HS-5 (cell line): ENCODE measurements at regions not wholly inside any gene's neighbourhood (a gene's known extent, or its start where the extent isn't known, plus 50 kb on each side); places are given as distances from the start of the nearest gene placed in this dataset.
"Not testable (repeated sequence)": the region's sequence is repeated elsewhere in the genome, so short reads cannot be mapped to it uniquely, and the experiment has no call there.

Experiments
- DNase-seq: peaks from one replicate; pipeline ENCODE4 v3.0.0-alpha.2; 2012; ENCODE audit warnings: low read depth

GRCh38 chr6:97915537-97915936, 632.5 kb upstream of the MMS22L start:
- no peak for DNase-seq

GRCh38 chr6:97917369-97917768, 634.4 kb upstream of the MMS22L start:
- no peak for DNase-seq

DNA sequence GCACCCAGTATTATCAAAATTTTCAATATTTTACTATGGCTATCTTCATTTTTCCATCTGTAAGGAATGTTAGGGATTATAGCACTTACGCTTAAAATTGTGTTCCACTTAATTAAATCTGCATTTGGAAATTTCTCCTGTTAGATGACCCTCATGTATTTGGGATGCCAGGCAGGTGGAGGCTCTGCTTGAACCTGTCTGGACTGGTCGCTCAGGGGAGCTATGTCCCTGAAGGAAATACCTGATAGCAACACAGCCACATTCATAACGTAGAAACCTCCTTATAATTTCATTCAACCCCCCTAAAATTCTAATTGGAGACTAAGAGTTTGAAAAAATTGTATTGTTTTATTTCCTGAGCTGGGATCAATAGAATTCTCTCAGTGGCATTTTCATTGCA, 636.0 kb upstream of the MMS22L start:
- no peak for DNase-seq

GRCh38 chr6:97919631-97920030, 636.6 kb upstream of the MMS22L start:
- DNase-seq, result no peak

DNA sequence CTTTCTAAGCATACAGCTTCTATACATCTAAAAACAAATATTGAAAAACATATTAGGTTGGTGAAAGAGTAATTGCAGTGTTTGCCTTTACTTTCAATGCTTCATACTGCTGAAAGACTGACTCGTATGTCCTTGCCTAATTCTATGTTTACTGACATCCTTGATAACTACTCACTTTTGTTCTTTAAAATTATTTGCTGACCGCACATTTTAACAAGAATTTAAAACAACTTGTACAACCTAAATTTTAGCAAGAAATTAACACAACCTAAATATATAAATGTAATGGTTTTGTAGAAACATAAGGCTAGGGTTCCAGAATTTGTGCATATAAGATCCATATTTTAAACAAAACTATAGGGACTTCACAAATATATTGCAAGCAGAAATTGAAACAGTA, 640.2 kb upstream of the MMS22L start:
- no peak for DNase-seq

GRCh38 chr6:97925504-97925903, 642.5 kb upstream of the MMS22L start:
- no peak for DNase-seq

GRCh38 chr6:97939440-97940168, 656.6 kb upstream of the MMS22L start:
- DNase-seq, result no peak

- DNase-seq, result peak; percentile 87
These were observed 664.8 kb upstream of the MMS22L start for GRCh38 chr6:97947841-97948240.

GRCh38 chr6:97958134-97958533, 675.1 kb upstream of the MMS22L start:
- DNase-seq, result peak; percentile 10

- DNase-seq, result peak; percentile 16
These were observed 680.2 kb upstream of the MMS22L start for GRCh38 chr6:97963193-97963592.

DNA sequence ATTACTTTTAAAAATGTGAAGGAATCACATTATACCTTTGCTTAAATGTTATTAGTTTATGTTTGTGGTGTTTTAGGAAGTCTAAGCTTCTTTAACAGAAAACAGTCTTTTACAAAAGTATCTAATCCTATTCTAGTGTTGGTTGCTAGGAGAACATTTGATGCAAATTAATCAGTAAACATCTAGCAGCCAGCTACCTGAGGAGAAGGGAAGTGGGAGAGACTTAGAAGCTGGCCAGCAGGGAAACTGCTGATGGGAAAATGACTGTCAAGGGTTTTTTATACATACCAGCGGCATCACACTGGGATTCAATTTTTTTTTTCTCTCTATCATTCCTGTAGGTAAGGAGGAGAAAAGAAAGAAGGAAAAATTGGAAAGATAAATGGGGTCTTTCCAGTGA, 686.0 kb upstream of the MMS22L start:
- DNase-seq, result no peak

DNA sequence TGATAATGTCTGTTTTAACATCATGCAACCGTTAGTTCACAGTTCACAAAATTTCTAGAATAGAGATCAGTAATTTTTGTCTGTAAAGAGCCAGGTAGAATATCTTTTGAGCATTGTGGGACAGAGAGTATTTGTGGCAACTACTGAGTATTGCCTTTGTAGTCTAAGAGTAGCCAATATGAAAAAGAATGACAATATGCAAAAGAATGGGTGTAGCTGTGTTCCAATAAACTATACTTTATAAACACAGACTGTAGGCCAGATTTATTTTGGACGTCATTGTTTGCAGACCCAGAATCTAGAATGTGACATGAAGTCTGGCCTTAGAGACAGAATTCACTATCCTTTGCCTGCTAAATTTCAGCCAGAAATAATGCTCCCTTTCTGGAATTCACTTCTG, 694.1 kb upstream of the MMS22L start:
- DNase-seq, result no peak

DNA sequence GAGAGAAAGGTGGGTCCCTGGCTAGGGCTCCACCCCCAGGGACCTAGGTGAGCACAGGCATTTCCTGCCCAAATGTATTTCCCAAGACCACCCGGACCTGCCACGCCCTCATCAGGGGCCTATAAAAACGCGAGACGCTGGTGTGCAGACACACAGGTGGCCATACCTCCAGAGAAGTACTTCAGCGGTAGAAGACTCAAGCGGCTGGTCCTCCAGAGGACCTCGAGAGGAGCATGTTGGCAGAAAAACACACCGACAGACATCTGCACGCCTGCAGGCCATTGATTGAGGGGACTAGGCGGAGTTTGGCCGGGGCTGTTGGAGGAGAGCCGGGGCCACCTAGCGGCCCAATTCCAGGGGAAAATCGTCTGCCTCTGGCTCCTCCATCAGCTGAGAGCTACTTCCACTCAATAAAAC, 695.8 kb upstream of the MMS22L start:
- DNase-seq, result no peak

- DNase-seq, result not testable (repeated sequence)
These were observed 696.3 kb upstream of the MMS22L start for GRCh38 chr6:97979285-97979684.

DNA sequence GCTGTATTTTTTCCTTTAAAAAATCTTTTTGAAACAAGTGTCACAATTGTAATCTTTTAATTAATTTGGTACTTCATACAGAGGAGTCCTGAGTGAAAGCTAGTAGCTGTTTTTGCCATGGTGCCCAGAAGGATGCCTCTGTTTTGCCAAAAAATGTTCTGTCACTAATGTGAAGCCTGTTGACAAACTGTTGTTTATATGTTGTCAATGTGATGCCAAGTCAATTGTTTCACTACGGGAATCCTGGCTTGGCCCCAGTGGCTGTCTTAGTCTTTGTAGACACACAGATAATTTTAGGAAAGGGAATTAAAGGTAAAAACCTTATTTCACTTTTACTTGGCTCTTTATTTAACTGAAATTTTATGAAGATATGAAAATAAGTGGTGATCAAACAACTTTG, 706.4 kb upstream of the MMS22L start:
- no peak for DNase-seq

- DNase-seq, result no peak
These were observed 712.1 kb upstream of the MMS22L start for GRCh38 chr6:97995158-97995557.

DNA sequence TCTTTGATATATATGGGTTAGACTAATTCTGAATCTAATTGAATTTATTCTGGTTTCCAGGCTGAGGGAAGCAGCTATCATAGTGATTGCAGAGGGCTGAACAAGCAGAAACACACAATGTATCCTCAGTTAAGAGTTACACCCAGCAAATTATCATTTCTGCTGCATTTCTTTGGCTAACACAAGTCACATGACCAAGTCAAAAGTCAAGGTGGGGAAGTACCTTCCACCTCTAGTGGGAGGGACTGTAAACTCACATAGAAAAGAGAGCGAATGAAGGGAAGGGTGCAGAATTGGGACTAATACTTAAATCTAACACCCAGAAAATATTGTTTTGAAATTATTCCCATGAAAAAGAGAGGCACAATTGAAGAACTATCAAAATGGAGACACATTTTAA, 719.7 kb upstream of the MMS22L start:
- DNase-seq, result no peak

DNA sequence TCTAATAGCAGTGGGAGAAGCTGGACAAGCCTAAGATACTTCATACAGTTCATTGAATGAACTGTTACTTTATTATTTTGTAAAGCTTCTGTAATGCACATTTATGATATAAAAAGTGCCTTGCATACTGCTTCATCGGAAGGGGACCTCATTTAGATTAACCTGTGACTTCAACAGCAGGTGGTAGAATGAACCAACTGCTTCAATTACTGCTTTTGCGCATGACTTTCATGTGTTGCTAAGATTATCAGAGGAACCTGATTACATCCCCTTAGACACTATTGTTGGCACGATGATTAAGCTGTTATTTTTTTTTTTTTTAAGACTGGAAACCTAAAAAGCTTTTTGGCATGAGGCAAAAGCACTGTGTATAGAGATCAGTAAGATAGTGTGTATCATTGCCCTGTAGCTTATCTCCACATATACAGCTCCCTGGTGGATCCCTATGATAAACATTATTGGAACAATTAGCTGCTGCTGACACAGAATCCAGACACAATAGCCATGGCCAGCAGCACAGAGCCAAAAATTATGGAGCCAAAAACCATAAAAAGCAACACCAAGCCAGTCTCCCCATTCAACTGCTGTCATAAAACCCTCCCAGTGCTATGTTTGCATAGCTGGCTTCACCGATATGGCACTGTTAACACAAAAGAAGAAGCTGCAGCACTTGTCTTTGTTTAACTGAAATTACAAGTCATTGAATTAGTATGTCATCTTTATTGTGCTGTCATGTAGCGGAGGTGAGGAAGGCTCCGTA, 731.6 kb upstream of the MMS22L start:
- DNase-seq, result no peak

- no peak for DNase-seq
These were observed 733.5 kb upstream of the MMS22L start for GRCh38 chr6:98016565-98016964.

- no peak for DNase-seq
These were observed 737.2 kb upstream of the MMS22L start for GRCh38 chr6:98020222-98020621.

DNA sequence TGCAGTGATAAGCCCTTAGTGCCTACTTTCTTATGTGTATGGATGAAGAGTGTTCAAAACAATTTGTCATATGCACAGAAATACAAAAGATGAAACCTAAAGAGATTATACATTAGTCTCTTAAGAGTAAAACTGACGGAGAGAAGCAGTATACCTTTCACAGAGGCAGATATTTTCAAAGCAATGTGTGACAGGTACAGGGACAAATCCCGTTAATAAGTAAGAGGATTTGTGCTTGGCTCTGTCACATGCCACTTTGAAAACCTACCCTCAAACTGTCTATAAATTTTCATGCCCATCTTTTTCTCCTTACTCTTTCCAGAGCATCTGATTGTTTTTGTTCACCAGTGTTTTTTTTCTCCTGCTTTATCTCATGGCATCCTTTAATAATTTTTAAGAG, 741.3 kb upstream of the MMS22L start:
- DNase-seq, result no peak

- no peak for DNase-seq
These were observed 744.9 kb upstream of the MMS22L start for GRCh38 chr6:98027898-98028297.

DNA sequence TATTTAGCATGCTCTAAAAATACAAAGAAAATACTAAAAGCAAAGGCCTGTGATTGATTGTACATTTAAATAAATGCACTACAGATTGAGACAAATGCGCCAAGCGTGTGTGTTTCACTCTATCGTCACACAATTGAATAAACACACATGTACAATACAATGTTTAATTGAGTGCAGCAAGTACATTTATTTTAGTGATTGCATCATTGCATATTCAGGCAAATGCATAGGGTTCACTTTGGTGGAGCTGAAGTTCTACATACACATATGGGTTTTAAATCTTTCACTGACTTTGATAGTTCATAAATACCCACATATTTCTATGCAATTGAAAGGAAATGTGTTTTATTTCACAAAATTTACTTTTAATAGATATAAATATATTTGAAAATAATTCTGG, 750.6 kb upstream of the MMS22L start:
- no peak for DNase-seq
